ENCODE measurements at regions not wholly inside any gene's neighbourhood (a gene's known extent, or its start where the extent isn't known, plus 50 kb on each side); places are given as distances from the start of the nearest gene placed in this dataset.

- H3K4me1 ChIP-seq (ENCODE audit: control insufficient read depth, insufficient read depth, low read length): no peaks in the 10 kb centered on the region
- no peaks in the 10 kb centered on the region for H3K36me3 ChIP-seq (ENCODE audit: control insufficient read depth, insufficient read depth, low read length)
- no peak overlapping the region for H3K27ac ChIP-seq (ENCODE audit: insufficient read depth, low read depth, low read length, poor library complexity, severe bottlenecking)
- H3K9me3 ChIP-seq (ENCODE audit: control insufficient read depth, low read length): no peaks in the 10 kb centered on the region
- no peak overlapping the region for H3K4me3 ChIP-seq (ENCODE audit: insufficient read depth, low read depth, low read length)
- WGBS, 2 experiments: 100% methylated on average over 1 of the region's 1 CpG
- no peaks in the 10 kb centered on the region for H3K27me3 ChIP-seq (ENCODE audit: control insufficient read depth, insufficient read depth, low read length, poor library complexity, severe bottlenecking)
Measured at GRCh38 chr13:72165276-72165675, 298.3 kb upstream of the DACH1 start.

- 88% methylated on average over 1 of the region's 1 CpG; no CpG with 5 or more reads in 1 of the 2 experiments for WGBS, 2 experiments
Measured at GRCh38 chr13:72164811-72165210, 297.8 kb upstream of the DACH1 start.

DNA sequence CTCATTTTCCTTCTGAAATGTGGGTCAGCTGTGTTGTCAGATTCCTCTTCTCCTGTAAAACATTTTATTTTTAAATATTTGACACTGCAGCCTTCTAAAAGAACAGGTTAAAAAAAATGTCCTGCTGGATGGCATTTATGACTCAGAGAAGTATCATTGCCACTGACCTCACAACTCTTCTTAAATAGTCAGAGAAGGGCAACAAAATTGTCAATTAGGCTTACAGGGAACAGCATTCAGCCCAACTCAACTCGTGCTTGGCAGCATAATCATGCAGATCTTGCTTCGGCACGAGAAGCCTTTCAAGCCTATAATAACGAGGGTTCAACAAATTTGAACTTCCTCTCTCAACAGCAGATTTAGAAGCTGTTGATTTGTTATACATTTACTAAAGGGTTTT, 296.7 kb upstream of the DACH1 start:
- 83 to 85% methylated on average over 4 of the region's 4 CpGs for WGBS, 2 experiments
- no peak overlapping the region for H3K27ac ChIP-seq (ENCODE audit: insufficient read depth, low read depth, low read length, poor library complexity, severe bottlenecking)

More at GRCh38 chr13:72164811-72165210, 297.8 kb upstream of the DACH1 start:
- H3K4me3 ChIP-seq (ENCODE audit: insufficient read depth, low read depth, low read length): no peak overlapping the region
- no peaks in the 10 kb centered on the region for H3K9me3 ChIP-seq (ENCODE audit: control insufficient read depth, low read length)
- no peak overlapping the region for H3K27ac ChIP-seq (ENCODE audit: insufficient read depth, low read depth, low read length, poor library complexity, severe bottlenecking)
- H3K4me1 ChIP-seq (ENCODE audit: control insufficient read depth, insufficient read depth, low read length): no peaks in the 10 kb centered on the region
- H3K36me3 ChIP-seq (ENCODE audit: control insufficient read depth, insufficient read depth, low read length): no peaks in the 10 kb centered on the region
- H3K27me3 ChIP-seq (ENCODE audit: control insufficient read depth, insufficient read depth, low read length, poor library complexity, severe bottlenecking): no peaks in the 10 kb centered on the region

GRCh38 chr13:72160977-72161376, 294.0 kb upstream of the DACH1 start:
- Histone ChIP-seq H3K27me3 (ENCODE audit: control insufficient read depth, insufficient read depth, low read length, poor library complexity, severe bottlenecking) (no peaks in the 10 kb centered on the region), H3K27ac (ENCODE audit: insufficient read depth, low read depth, low read length, poor library complexity, severe bottlenecking) (no peak overlapping the region), H3K9me3 (ENCODE audit: control insufficient read depth, low read length) (no peaks in the 10 kb centered on the region), H3K4me3 (ENCODE audit: insufficient read depth, low read depth, low read length) (no peak overlapping the region), H3K36me3 (ENCODE audit: control insufficient read depth, insufficient read depth, low read length) (no peaks in the 10 kb centered on the region), H3K4me1 (ENCODE audit: control insufficient read depth, insufficient read depth, low read length) (no peaks in the 10 kb centered on the region)
- WGBS, 2 experiments: 94% methylated on average over 5 of the region's 5 CpGs

More for the DNA sequence above, 296.7 kb upstream of the DACH1 start:
- Histone ChIP-seq H3K4me3 (ENCODE audit: insufficient read depth, low read depth, low read length) (no peak overlapping the region), H3K36me3 (ENCODE audit: control insufficient read depth, insufficient read depth, low read length) (no peaks in the 10 kb centered on the region), H3K27me3 (ENCODE audit: control insufficient read depth, insufficient read depth, low read length, poor library complexity, severe bottlenecking) (no peaks in the 10 kb centered on the region), H3K4me1 (ENCODE audit: control insufficient read depth, insufficient read depth, low read length) (no peaks in the 10 kb centered on the region), H3K9me3 (ENCODE audit: control insufficient read depth, low read length) (no peaks in the 10 kb centered on the region)

- Histone ChIP-seq H3K27ac (ENCODE audit: insufficient read depth, low read depth, low read length, poor library complexity, severe bottlenecking) (no peak overlapping the region), H3K4me3 (ENCODE audit: insufficient read depth, low read depth, low read length) (no peak overlapping the region), H3K36me3 (ENCODE audit: control insufficient read depth, insufficient read depth, low read length) (no peaks in the 10 kb centered on the region), H3K9me3 (ENCODE audit: control insufficient read depth, low read length) (no peaks in the 10 kb centered on the region), H3K4me1 (ENCODE audit: control insufficient read depth, insufficient read depth, low read length) (no peaks in the 10 kb centered on the region), H3K27me3 (ENCODE audit: control insufficient read depth, insufficient read depth, low read length, poor library complexity, severe bottlenecking) (no peaks in the 10 kb centered on the region)
Measured at GRCh38 chr13:72156760-72157159, 289.8 kb upstream of the DACH1 start.

DNA sequence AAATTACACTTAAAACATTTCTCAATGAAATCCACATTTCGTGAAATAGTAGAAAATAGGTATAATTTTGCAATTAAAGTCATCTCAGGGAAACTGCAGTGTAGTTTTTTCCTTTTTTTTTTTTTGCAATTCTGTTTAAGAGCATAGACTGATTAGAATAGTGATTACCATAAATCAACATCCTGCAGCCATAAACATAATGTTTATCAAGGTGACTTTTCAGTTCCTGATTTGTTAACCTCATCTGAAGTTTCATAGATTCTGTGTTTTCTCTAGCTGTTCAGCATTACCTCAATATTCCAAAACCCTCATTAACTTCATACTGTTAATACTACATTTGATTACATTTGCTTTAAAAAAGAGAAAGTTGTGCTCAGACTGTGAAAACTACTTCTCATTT, 286.3 kb upstream of the DACH1 start:
- Histone ChIP-seq H3K4me3 (ENCODE audit: insufficient read depth, low read depth, low read length) (no peak overlapping the region), H3K4me1 (ENCODE audit: control insufficient read depth, insufficient read depth, low read length) (no peaks in the 10 kb centered on the region), H3K9me3 (ENCODE audit: control insufficient read depth, low read length) (no peaks in the 10 kb centered on the region), H3K27me3 (ENCODE audit: control insufficient read depth, insufficient read depth, low read length, poor library complexity, severe bottlenecking) (no peaks in the 10 kb centered on the region), H3K36me3 (ENCODE audit: control insufficient read depth, insufficient read depth, low read length) (no peaks in the 10 kb centered on the region), H3K27ac (ENCODE audit: insufficient read depth, low read depth, low read length, poor library complexity, severe bottlenecking) (no peak overlapping the region)
- 92% methylated on average over 1 of the region's 1 CpG; no CpG with 5 or more reads in 1 of the 2 experiments for WGBS, 2 experiments

DNA sequence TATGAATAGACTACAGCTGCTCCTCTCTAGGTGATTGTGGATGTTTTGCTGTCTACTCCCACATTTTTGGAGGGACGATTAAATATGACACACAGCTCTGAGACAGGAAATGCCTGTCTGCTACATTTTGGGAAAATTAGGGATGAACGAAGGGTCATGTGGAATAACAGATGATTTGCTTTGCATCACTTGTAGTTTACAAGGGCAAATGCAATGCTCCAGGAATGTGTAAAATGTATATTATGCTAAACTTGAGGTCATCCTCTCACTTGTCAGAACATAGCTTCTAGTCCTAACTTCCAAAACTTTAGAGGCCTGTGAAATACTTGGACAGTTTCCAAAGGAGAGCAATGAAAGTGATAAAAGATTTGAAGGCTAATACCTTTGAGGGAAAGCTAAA, 284.2 kb upstream of the DACH1 start:
- Histone ChIP-seq H3K4me3 (ENCODE audit: insufficient read depth, low read depth, low read length) (no peak overlapping the region), H3K4me1 (ENCODE audit: control insufficient read depth, insufficient read depth, low read length) (no peaks in the 10 kb centered on the region), H3K36me3 (ENCODE audit: control insufficient read depth, insufficient read depth, low read length) (no peaks in the 10 kb centered on the region), H3K27ac (ENCODE audit: insufficient read depth, low read depth, low read length, poor library complexity, severe bottlenecking) (no peak overlapping the region), H3K9me3 (ENCODE audit: control insufficient read depth, low read length) (no peaks in the 10 kb centered on the region), H3K27me3 (ENCODE audit: control insufficient read depth, insufficient read depth, low read length, poor library complexity, severe bottlenecking) (no peaks in the 10 kb centered on the region)
- WGBS, 2 experiments: 87 to 97% methylated on average over 2 of the region's 2 CpGs

DNA sequence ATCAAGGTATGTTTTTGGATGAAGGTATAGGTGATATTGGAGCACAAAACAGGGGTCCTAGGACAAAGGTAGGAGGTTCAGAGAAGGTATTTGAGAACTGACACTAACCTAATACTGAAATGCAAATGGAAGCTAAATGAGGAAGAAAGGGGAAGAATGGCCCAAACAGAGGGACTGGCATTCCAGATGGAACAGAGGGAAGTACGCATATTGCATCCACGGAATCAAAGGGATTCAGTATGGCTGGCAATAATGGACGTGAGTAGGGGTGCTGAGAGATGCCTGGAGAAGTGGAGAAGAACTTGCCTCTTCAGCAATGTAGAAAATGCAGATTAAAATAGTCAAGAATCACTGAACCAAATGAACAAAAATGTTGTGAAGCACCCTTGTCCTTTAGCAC, 283.5 kb upstream of the DACH1 start:
- WGBS, 2 experiments: 83 to 90% methylated on average over 3 of the region's 3 CpGs
- H3K27ac ChIP-seq (ENCODE audit: insufficient read depth, low read depth, low read length, poor library complexity, severe bottlenecking): no peak overlapping the region
- H3K36me3 ChIP-seq (ENCODE audit: control insufficient read depth, insufficient read depth, low read length): no peaks in the 10 kb centered on the region
- H3K4me3 ChIP-seq (ENCODE audit: insufficient read depth, low read depth, low read length): no peak overlapping the region
- no peaks in the 10 kb centered on the region for H3K9me3 ChIP-seq (ENCODE audit: control insufficient read depth, low read length)
- no peaks in the 10 kb centered on the region for H3K27me3 ChIP-seq (ENCODE audit: control insufficient read depth, insufficient read depth, low read length, poor library complexity, severe bottlenecking)
- H3K4me1 ChIP-seq (ENCODE audit: control insufficient read depth, insufficient read depth, low read length): no peaks in the 10 kb centered on the region

GRCh38 chr13:72149701-72150100, 282.7 kb upstream of the DACH1 start:
- no peaks in the 10 kb centered on the region for H3K9me3 ChIP-seq (ENCODE audit: control insufficient read depth, low read length)
- H3K4me3 ChIP-seq (ENCODE audit: insufficient read depth, low read depth, low read length): no peak overlapping the region
- no peak overlapping the region for H3K27ac ChIP-seq (ENCODE audit: insufficient read depth, low read depth, low read length, poor library complexity, severe bottlenecking)
- no peaks in the 10 kb centered on the region for H3K4me1 ChIP-seq (ENCODE audit: control insufficient read depth, insufficient read depth, low read length)
- no peaks in the 10 kb centered on the region for H3K36me3 ChIP-seq (ENCODE audit: control insufficient read depth, insufficient read depth, low read length)
- no peaks in the 10 kb centered on the region for H3K27me3 ChIP-seq (ENCODE audit: control insufficient read depth, insufficient read depth, low read length, poor library complexity, severe bottlenecking)

DNA sequence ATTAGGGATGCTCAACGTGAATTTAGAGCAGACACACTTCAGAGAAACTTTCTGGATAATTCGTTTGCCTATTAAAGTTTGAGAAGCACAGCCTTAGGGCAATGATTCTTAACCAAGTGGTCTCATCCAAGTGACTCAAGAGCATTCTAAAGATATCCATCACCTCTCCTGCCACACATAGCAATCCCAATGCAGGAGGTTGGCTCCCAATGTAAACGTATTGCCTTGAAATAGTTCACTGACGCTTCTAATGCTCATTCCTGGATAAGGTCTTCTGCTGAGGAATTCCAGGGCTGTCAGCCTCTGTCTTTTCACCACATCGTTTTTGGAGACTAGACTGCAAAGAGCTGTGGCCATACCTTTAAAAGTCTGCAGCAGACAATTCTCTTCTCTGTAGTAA, 279.8 kb upstream of the DACH1 start:
- H3K36me3 ChIP-seq (ENCODE audit: control insufficient read depth, insufficient read depth, low read length): no peaks in the 10 kb centered on the region
- no peaks in the 10 kb centered on the region for H3K9me3 ChIP-seq (ENCODE audit: control insufficient read depth, low read length)
- no peaks in the 10 kb centered on the region for H3K4me1 ChIP-seq (ENCODE audit: control insufficient read depth, insufficient read depth, low read length)
- H3K4me3 ChIP-seq (ENCODE audit: insufficient read depth, low read depth, low read length): no peak overlapping the region
- no peaks in the 10 kb centered on the region for H3K27me3 ChIP-seq (ENCODE audit: control insufficient read depth, insufficient read depth, low read length, poor library complexity, severe bottlenecking)
- 92% methylated on average over 5 of the region's 5 CpGs for WGBS, 2 experiments
- H3K27ac ChIP-seq (ENCODE audit: insufficient read depth, low read depth, low read length, poor library complexity, severe bottlenecking): no peak overlapping the region

GRCh38 chr13:72145383-72145782, 278.4 kb upstream of the DACH1 start:
- 95 to 98% methylated on average over 2 of the region's 2 CpGs for WGBS, 2 experiments
- Histone ChIP-seq H3K27me3 (ENCODE audit: control insufficient read depth, insufficient read depth, low read length, poor library complexity, severe bottlenecking) (no peaks in the 10 kb centered on the region), H3K36me3 (ENCODE audit: control insufficient read depth, insufficient read depth, low read length) (no peaks in the 10 kb centered on the region), H3K4me3 (ENCODE audit: insufficient read depth, low read depth, low read length) (no peak overlapping the region), H3K27ac (ENCODE audit: insufficient read depth, low read depth, low read length, poor library complexity, severe bottlenecking) (no peak overlapping the region), H3K9me3 (ENCODE audit: control insufficient read depth, low read length) (no peaks in the 10 kb centered on the region), H3K4me1 (ENCODE audit: control insufficient read depth, insufficient read depth, low read length) (no peaks in the 10 kb centered on the region)
